22Rv1 (cell line): ENCODE measurements at regions not wholly inside any gene's neighbourhood (a gene's known extent, or its start where the extent isn't known, plus 50 kb on each side); places are given as distances from the start of the nearest gene placed in this dataset.
A peak's percentile ranks its signal among the peaks of the same experiment; 100 is the strongest.

ENCODE experiments used
- H3K27ac ChIP-seq: fragments of 450-650 bp; 2 replicates; pipeline ENCODE4 v1.5.1; 2017
- CTCF ChIP-seq: fragments of 450-650 bp; IDR thresholded peaks from 2 replicates; pipeline ENCODE4 v1.5.1; 2017; ENCODE audit warnings: mild to moderate bottlenecking
- ZFX ChIP-seq: fragments of 450-650 bp; IDR thresholded peaks from 2 replicates; pipeline ENCODE4 v1.6.1; 2017; ENCODE audit warnings: antibody characterized with exemption, borderline replicate concordance

- 0 out of 2 replicates have a peak overlapping the region, but pooled peaks have one; percentile 3 for H3K27ac ChIP-seq
- no peak for TF ChIP-seq CTCF
- TF ChIP-seq ZFX = no peak
These were observed 266.3 kb downstream of the RHOU start for GRCh38 chr1:229001467-229002011.

- TF ChIP-seq CTCF = no peak
- peak overlapping the region; percentile 62 for H3K27ac ChIP-seq
These were observed 266.8 kb downstream of the RHOU start for GRCh38 chr1:229002037-229002436.

- peak overlapping the region; percentile 62 for H3K27ac ChIP-seq
- TF ChIP-seq CTCF (no peak), ZFX (no peak)
These were observed 267.2 kb downstream of the RHOU start for GRCh38 chr1:229002451-229002960.

GRCh38 chr1:229003233-229004031 lies 267.5 kb upstream of the RAB4A start:
- peak overlapping the region; percentile 62 for H3K27ac ChIP-seq

GRCh38 chr1:229004066-229004833 lies 266.7 kb upstream of the RAB4A start:
- TF ChIP-seq ZFX = no peak
- no peak for TF ChIP-seq CTCF
- peak overlapping the region; percentile 62 for H3K27ac ChIP-seq

More at GRCh38 chr1:229003233-229004031, 267.5 kb upstream of the RAB4A start:
- no peak for TF ChIP-seq ZFX
- no peak for TF ChIP-seq CTCF

GRCh38 chr1:229005097-229005496 lies 265.8 kb upstream of the RAB4A start:
- no peak overlapping the region for H3K27ac ChIP-seq
- TF ChIP-seq CTCF (no peak), ZFX (no peak)

GRCh38 chr1:229005556-229005955 lies 265.4 kb upstream of the RAB4A start:
- TF ChIP-seq CTCF (no peak), ZFX (no peak)
- H3K27ac ChIP-seq = no peak overlapping the region
